Medulla oblongata (tissue), 1 donor: ENCODE measurements at regions not wholly inside any gene's neighbourhood (a gene's known extent, or its start where the extent isn't known, plus 50 kb on each side); places are given as distances from the start of the nearest gene placed in this dataset.
"Not testable (repeated sequence)": the region's sequence is repeated elsewhere in the genome, so short reads cannot be mapped to it uniquely, and the experiment has no call there.

Experiments used
- DNase-seq: peaks from one replicate; pipeline ENCODE4 v3.0.0-alpha.2; 2015; ENCODE audit errors: extremely low spot score

GRCh38 chr3:88947013-88947412 lies 160.4 kb upstream of the EPHA3 start:
- no peak for DNase-seq

GRCh38 chr3:88954853-88955252 lies 152.6 kb upstream of the EPHA3 start:
- no peak for DNase-seq

- DNase-seq, result no peak
Observed at GRCh38 chr3:88955274-88955673, 152.1 kb upstream of the EPHA3 start.

DNA sequence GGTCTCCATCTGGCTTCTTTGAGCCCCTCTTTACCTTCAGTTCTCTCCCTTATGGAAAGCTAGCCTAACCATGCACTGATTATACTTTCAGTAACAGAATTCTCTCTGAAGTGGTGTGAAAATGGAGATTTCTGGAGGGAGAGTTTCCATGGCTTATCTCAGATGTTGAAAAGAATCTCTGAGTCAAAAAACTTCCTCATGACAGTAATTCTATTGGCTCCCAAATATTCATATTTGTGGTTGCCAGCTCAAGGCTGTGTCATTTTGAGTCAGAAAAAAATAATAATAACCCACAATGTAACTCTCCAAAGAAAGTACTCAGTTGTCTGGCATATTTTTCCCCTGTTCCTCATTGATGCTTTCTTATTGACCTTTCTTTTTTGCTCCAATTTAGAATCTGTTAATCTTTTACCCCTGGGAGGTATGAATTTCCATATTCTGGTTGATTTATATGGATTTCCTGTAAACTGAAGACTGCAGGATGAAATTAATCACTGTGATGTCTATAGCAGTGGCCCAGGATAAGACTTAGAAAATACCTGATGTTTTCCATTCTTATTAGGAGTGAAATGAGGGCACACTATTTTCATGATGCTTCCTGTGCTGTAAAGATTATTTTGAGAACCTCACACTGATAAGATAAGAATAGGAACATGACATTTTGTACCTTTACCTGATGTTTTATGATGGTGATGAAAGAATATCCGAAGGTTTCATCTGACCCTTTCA lies 149.5 kb upstream of the EPHA3 start:
- no peak for DNase-seq

GRCh38 chr3:88960019-88960418 lies 147.4 kb upstream of the EPHA3 start:
- no peak for DNase-seq

DNA sequence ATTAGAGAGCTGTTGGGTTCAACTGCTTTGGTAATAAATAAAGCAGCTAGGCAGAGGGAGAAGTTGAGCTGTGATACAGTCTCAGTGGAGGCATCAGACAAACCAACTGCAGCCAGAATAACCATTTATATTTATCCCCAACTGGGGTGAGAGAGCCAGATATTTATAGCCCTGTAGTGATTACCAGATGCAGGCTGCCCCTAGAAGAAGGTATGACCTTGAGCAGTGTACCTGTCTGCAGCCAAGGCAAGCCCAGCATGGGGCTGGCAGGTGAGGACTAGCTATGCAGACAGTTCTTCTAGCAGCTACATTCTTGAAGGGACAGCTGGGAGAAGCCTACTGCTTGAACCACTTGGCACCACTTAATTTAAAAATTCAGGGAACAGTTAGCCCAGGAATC lies 144.4 kb upstream of the EPHA3 start:
- no peak for DNase-seq

DNA sequence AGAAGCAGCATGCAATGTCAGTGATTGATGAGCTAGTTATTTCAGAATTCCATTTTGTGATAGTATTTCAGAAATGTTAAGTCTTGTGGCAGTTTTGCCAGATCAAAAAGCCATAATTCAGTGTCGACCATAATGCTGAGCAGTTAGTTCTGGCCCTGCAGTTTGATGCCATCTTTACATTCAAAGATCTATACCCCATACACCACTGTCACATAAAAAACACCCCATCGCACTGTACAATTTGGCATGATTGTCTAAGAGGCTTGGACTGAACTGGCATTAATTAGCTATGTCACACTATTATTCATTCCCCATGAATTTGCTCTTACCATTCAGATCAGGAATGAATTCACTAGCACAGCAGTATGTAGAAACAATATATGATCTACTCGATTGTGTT lies 127.7 kb upstream of the EPHA3 start:
- no peak for DNase-seq

DNA sequence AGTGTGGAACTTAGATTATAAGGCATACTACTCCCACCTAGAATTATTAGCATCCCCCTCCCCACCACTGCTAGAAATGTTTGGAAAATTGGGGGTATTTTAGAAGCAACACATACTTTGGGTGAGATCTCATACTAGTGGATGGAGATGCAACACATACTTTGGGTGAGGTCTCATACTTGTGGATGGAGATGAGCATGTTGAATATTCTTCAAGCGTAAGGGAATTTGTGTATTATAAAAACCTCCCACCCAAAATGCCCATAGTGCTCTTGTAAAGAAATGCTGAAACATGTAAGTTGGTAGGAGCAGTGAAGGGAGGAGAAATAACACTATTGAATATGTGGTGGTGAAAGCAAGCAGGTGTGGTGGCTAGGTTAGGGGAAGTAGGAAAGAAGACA lies 124.0 kb upstream of the EPHA3 start:
- no peak for DNase-seq

DNA sequence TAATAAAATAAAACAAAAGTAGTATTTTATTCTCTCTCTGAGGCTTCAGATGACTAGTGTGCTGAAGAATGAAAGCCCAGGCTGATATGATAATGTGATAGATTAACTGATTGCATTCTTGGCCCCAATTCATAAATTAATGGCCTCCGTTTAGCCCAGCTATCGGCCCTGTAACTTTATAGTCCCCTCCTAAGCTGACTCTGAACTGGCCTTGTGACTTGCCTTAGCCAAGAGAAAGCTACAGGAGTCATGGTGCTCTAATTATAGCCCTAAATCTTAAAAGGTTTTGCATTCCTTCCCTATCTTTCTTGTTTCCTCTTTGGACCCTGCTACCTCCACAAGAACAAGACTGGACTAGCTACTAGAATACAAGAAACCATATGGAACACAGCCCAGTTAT lies 123.2 kb upstream of the EPHA3 start:
- DNase-seq, result no peak

GRCh38 chr3:88984832-88985231 lies 122.6 kb upstream of the EPHA3 start:
- no peak for DNase-seq

- DNase-seq, result no peak
Observed at GRCh38 chr3:88985491-88985890, 121.9 kb upstream of the EPHA3 start.

DNA sequence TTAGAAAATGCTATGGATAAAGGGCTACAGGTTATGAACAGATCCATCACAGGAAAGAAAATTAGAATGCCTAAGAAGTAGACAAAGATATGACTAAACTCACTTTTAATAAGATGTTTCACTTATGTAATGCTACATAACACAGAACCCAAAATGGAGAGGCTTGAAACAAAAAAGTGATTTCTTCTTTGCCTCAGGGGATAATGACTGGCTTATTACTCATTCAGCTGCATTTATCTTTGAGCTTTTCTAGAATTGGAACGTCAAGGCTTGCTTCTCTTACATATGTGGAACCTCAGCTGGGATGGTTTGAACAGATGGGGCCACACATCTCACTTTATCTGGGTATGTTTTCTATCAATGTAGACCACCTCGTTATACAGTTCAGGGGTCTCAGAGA lies 120.6 kb upstream of the EPHA3 start:
- no peak for DNase-seq

GRCh38 chr3:88987776-88988175 lies 119.6 kb upstream of the EPHA3 start:
- no peak for DNase-seq

DNA sequence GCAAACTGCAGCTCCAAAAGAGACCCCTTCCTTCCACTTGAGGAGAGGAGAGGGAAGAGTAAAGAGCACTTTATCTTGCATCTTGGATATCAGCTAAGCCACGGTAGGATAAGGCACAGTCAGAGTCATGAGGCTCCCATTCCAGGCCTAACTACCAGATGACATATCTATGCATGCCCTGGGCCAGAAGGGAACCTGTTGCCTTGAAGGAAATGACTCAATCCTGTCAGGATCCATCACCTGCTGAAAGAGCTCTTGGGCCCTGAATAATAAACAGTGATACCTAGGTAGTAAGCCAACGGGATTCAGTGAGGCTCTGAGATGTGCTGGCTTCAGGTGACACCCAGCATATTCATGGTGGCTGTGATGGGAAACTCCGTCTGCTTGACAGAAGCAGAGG lies 118.5 kb upstream of the EPHA3 start:
- DNase-seq, result no peak

DNA sequence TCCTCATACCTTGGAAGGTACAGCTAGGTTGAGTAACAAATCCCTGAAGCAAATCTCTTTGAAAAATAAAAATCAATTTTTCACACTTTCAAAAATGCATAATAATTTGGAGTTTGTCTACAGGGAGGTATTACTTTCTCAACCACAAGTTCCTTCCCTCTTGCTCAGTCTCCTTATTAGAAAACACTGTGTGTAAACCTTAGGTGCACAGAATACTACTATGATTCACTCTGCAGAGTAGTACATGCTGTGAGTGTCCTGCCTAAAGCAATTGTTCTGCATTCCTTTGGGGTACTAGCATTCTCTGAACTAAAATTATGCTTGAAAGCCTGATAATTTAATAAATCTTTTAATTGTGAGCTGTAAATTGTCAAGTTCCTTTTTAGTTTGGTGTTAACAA lies 115.9 kb upstream of the EPHA3 start:
- no peak for DNase-seq

- peak; percentile 4 for DNase-seq
Observed at GRCh38 chr3:88996691-88997090, 110.7 kb upstream of the EPHA3 start.

DNA sequence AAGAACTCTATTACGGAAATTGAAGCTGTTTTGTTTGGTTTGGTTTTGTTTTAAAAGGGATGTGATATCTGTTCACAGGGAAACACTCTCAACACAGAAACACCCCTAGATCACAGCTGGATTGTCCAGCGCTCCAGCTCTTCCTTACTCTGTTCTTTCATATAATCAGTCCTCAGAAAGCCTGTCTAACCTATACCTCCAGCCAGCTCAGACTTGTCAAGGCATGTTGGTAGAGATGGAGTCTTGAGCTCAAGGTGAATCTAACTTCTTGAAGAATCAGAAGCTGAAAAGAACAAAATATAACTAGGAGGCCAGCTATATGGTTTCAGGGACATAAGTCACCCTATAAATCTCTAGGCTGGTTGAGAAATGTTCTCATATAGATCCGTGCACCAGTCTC lies 110.2 kb upstream of the EPHA3 start:
- DNase-seq, result peak; percentile 2

DNA sequence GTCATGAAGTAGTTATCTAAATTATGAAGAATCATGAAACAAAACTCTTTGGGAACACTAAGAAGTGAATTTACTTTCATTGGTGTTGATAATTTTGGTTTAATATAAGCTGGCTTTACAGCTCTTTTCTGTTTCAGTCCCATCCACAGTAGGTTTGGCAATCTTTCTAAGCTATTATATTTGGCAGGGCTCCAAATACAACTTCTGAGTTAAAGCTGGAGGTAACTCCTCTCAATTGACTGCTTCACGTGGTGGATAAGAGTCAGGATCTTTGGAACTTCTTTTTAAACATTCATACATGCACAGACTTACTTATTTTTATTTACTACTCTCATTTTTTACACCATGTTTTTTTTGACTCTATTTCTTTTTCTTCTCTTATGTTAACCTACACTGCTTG lies 106.5 kb upstream of the EPHA3 start:
- DNase-seq, result no peak

- no peak for DNase-seq
Observed at GRCh38 chr3:89002191-89002590, 105.2 kb upstream of the EPHA3 start.

GRCh38 chr3:89013536-89013935 lies 93.9 kb upstream of the EPHA3 start:
- no peak for DNase-seq

- no peak for DNase-seq
Observed at GRCh38 chr3:89017531-89017930, 89.9 kb upstream of the EPHA3 start.

DNA sequence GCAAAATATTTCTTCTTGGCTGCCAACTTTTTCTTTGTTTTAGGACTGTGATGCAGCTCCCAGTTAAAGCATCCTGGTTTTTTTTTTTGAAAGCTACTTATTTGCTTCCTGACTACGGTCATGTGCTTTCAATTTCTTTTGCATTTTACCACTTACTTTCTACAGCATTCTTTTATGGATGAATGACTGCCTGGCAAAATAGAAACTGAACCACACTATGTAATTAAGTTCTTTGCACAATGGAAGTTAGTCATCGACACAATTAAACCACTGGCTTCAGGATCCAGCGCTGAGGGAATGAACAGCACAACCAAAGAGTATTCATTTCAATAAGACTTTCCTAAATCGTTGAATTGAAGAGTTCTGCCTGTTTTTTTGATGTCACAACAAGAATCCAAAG lies 82.2 kb upstream of the EPHA3 start:
- DNase-seq, result peak; percentile 58

- DNase-seq, result no peak
Observed at GRCh38 chr3:89032346-89033013, 74.9 kb upstream of the EPHA3 start.

- DNase-seq, result not testable (repeated sequence)
Observed at GRCh38 chr3:89034723-89035122, 72.7 kb upstream of the EPHA3 start.
